HG02884 (cell line): ENCODE measurements at regions not wholly inside any gene's neighbourhood (a gene's known extent, or its start where the extent isn't known, plus 50 kb on each side); places are given as distances from the start of the nearest gene placed in this dataset.

Experiments
- ATAC-seq: cut with Tn5 transposase; IDR thresholded peaks from one replicate; pipeline ENCODE4 v1.9.1; 2021; ENCODE audit warnings: mild to moderate bottlenecking, moderate library complexity; ENCODE audit not compliant: unreplicated experiment

GRCh38 chr7:40972426-40972825 is 730.5 kb downstream of the INHBA start:
- no peak for ATAC-seq

GRCh38 chr7:40969641-40970040 is 733.2 kb downstream of the INHBA start:
- no peak for ATAC-seq

GRCh38 chr7:40966693-40967092 is 736.2 kb downstream of the INHBA start:
- ATAC-seq = no peak

- no peak for ATAC-seq
These were observed 737.1 kb downstream of the INHBA start for GRCh38 chr7:40965774-40966173.

- no peak for ATAC-seq
These were observed 737.9 kb downstream of the INHBA start for GRCh38 chr7:40965016-40965415.

GRCh38 chr7:40964610-40965009 is 738.3 kb downstream of the INHBA start:
- no peak for ATAC-seq

GRCh38 chr7:40959955-40960354 is 742.9 kb downstream of the INHBA start:
- ATAC-seq = no peak

- ATAC-seq = no peak
These were observed 754.7 kb downstream of the INHBA start for GRCh38 chr7:40948239-40948638.

GRCh38 chr7:40947566-40947965 is 755.3 kb downstream of the INHBA start:
- no peak for ATAC-seq

GRCh38 chr7:40946549-40946948 is 756.3 kb downstream of the INHBA start:
- ATAC-seq = no peak

GRCh38 chr7:40945788-40946187 is 757.1 kb downstream of the INHBA start:
- no peak for ATAC-seq

- no peak for ATAC-seq
These were observed 757.8 kb downstream of the INHBA start for GRCh38 chr7:40944981-40945585.

- no peak for ATAC-seq
These were observed 765.0 kb downstream of the INHBA start for GRCh38 chr7:40937879-40938278.

- no peak for ATAC-seq
These were observed 767.5 kb downstream of the INHBA start for GRCh38 chr7:40935435-40935834.

GRCh38 chr7:40923626-40924025 is 779.3 kb downstream of the INHBA start:
- ATAC-seq = no peak

GRCh38 chr7:40922316-40922670 is 780.6 kb downstream of the INHBA start:
- no peak for ATAC-seq

- ATAC-seq = no peak
These were observed 781.1 kb downstream of the INHBA start for GRCh38 chr7:40921589-40922315.

GRCh38 chr7:40918701-40919271 is 784.0 kb downstream of the SUGCT start:
- ATAC-seq = no peak

- no peak for ATAC-seq
These were observed 782.0 kb downstream of the SUGCT start for GRCh38 chr7:40916813-40917212.

- no peak for ATAC-seq
These were observed 780.3 kb downstream of the SUGCT start for GRCh38 chr7:40915071-40915470.
